Activated naive CD8-positive, alpha-beta T cell (primary cell): ENCODE measurements at regions not wholly inside any gene's neighbourhood (a gene's known extent, or its start where the extent isn't known, plus 50 kb on each side); places are given as distances from the start of the nearest gene placed in this dataset.
"Not testable (repeated sequence)": the region's sequence is repeated elsewhere in the genome, so short reads cannot be mapped to it uniquely, and the experiment has no call there.

Source experiments
- H3K27ac Mint-ChIP-seq: one replicate; pipeline ENCODE4 v1.8.0; 2021; ENCODE audit warnings: mixed read lengths
- H3K27me3 Mint-ChIP-seq: one replicate; pipeline ENCODE4 v1.8.0; 2021; ENCODE audit warnings: mixed read lengths
- H3K36me3 Mint-ChIP-seq: one replicate; pipeline ENCODE4 v1.8.0; 2021; ENCODE audit warnings: mixed read lengths
- H3K4me1 Mint-ChIP-seq: one replicate; pipeline ENCODE4 v1.8.0; 2021; ENCODE audit warnings: low read depth, mixed read lengths
- H3K4me3 Mint-ChIP-seq: one replicate; pipeline ENCODE4 v1.8.0; 2021; ENCODE audit warnings: mild to moderate bottlenecking, mixed read lengths
- H3K9me3 Mint-ChIP-seq: one replicate; pipeline ENCODE4 v1.8.0; 2021; ENCODE audit warnings: low read depth, mixed read lengths

DNA sequence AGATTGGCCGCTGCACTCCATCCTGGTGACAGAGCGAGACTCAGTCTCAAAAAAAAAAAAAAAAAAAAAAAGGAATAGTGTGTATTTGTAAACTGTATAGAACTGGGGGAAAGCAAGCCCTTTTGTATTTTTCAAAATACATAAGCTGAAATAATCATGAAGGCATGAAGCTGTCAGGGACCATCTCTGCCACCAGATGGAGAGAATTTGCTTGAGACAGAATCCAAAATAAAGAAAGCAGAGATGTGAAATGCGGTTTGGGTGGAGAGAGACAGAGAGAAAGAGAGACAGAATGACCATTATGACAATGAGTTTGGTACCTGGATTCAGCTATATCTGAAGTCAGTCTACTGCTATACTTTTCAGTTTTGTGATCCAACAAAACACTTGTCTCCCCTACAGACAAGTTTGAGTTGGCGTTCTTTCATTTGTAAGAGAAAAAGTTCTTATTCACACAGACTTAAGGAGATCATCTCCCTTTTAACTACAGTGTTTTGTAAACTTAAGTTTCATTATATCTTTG is 155.7 kb upstream of the LRIG3 start:
- Mint-ChIP-seq H3K27ac (no peak overlapping the region), H3K4me3 (no peak overlapping the region), H3K9me3 (no peaks in the 10 kb centered on the region), H3K36me3 (no peaks in the 10 kb centered on the region), H3K4me1 (no peaks in the 10 kb centered on the region), H3K27me3 (no peaks in the 10 kb centered on the region)

DNA sequence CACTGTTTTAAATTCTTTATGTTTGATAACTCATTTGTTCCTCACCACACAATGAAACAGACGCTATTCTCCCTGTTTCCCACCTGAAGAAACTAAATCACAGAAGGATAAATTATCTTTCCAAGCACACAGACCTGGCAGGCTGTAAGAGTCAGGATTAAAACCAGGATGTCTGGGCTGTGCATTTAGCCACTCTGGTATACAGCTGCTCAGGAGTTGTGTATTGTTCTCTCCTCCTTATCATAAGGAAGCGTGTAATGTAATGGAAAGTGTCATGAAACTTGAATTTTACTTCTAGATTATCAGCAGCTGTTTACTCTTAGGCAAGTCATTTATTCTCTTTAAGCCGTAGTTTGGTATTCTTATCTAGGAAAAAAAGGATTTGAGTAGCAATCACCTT is 154.8 kb upstream of the LRIG3 start:
- Mint-ChIP-seq H3K36me3 (no peaks in the 10 kb centered on the region), H3K4me3 (no peak overlapping the region), H3K4me1 (no peaks in the 10 kb centered on the region), H3K27me3 (no peaks in the 10 kb centered on the region), H3K27ac (no peak overlapping the region), H3K9me3 (no peaks in the 10 kb centered on the region)

DNA sequence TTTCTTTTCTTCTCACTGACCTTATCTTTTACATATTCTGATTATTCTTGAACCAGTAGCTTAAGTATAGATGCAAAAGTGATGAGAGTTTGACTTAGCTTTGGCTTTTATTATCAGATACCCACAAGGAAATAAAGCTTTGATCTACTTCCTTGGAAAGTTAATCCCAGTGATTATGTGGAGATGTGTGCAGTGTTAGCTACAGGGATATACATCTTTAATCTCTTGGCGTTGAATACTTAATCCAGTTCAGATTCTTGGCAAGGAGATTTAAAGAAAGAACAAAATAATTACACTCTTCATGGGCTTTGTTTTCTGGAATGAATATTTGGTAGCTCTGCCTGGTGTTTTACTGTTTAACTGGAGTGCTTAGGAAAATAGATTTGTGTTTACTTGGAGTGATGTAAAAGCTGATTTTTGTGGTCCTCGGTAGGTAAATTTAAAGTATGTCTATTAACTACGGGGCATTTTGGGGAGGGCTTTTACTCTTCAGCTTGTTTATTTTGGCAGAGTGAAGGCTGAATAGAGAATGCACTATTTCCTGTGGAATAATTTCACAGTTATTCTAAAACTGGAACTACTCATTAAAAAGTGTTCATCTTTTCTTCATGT is 150.1 kb upstream of the LRIG3 start:
- Mint-ChIP-seq H3K27ac (no peak overlapping the region), H3K27me3 (no peaks in the 10 kb centered on the region), H3K4me1 (no peaks in the 10 kb centered on the region), H3K4me3 (no peak overlapping the region), H3K9me3 (no peaks in the 10 kb centered on the region), H3K36me3 (no peaks in the 10 kb centered on the region)

DNA sequence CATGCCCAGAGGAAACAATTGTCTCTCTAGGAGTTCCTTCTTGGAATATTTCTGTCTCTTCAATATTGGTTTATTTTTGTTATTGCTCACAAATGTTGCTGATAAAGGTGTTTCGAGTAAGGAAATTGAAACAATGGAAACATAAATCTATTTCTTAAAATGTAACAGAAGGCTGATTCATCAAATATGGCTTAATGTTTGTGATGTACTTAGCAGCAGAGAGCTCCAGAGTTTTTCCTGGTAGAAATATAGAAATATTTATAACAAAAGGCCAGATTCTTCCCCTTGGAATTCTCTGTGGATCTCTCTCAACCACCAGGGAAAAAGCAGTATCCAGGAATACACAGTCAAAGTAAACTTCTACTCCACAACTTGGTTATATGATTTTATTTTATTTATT is 149.2 kb upstream of the LRIG3 start:
- no peak overlapping the region for H3K27ac Mint-ChIP-seq
- H3K27me3 Mint-ChIP-seq = no peaks in the 10 kb centered on the region
- no peak overlapping the region for H3K4me3 Mint-ChIP-seq
- no peaks in the 10 kb centered on the region for H3K9me3 Mint-ChIP-seq
- H3K36me3 Mint-ChIP-seq = no peaks in the 10 kb centered on the region
- no peaks in the 10 kb centered on the region for H3K4me1 Mint-ChIP-seq

DNA sequence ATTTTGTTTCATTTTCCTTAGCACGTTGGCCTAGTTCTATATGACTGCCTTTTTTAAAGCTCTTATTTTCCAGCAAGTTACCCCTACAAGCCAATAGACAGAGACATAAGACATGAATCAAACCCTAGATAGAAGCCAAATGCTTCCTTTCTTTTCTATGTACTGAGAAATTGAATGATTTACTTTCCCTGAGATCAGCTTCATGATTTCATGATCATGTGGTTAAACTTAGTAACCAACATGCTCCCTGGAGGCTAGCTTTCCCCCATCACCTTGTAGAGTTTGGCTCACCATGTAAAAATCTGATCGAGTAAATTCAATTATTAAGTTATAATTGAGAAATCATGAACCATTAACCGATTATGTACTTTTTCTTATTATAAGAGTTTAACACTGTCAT is 148.1 kb upstream of the LRIG3 start:
- Mint-ChIP-seq H3K27ac (no peak overlapping the region), H3K4me1 (no peaks in the 10 kb centered on the region), H3K4me3 (no peak overlapping the region), H3K27me3 (no peaks in the 10 kb centered on the region), H3K9me3 (no peaks in the 10 kb centered on the region), H3K36me3 (no peaks in the 10 kb centered on the region)

DNA sequence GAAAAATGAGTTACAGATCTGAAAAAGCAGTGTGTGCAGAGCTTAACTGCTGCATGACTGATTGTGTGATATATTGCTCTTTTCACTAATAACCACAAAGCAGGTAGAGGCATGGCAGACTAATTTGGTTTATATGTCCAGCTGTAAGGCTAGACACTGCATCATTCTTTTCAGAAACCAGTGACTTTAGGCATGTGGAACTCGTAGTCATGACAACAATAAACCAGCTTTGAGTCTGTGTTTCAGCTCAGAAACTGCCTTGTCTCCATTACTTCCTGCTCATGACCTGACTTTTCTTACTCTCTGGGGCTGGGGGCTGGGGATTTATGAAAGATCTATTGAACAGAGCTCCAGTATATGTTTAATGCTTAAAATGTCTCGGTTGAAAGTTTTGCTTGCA is 146.8 kb upstream of the LRIG3 start:
- no peaks in the 10 kb centered on the region for H3K27me3 Mint-ChIP-seq
- H3K4me1 Mint-ChIP-seq = no peaks in the 10 kb centered on the region
- H3K36me3 Mint-ChIP-seq = no peaks in the 10 kb centered on the region
- no peak overlapping the region for H3K27ac Mint-ChIP-seq
- no peak overlapping the region for H3K4me3 Mint-ChIP-seq
- H3K9me3 Mint-ChIP-seq = no peaks in the 10 kb centered on the region

DNA sequence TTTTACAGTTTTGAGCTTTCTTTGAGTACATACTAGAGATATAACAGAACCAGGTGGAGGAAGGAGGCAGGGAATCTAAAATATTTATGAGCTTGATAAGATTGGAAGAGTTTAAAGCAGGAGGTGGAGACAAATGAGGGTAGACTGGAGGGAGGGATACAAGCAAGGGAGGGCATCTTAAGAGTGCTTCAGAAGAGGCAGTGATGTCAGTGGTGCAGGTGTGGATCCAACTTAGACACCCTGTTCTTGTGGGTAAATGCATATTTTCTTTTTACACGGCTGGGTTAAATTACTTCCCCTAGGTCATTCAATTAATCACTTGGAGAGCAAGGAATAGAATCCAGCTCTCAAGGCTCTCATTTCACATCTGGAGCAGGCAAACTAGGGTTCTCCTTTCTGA is 146.1 kb upstream of the LRIG3 start:
- Mint-ChIP-seq H3K36me3 (no peaks in the 10 kb centered on the region), H3K9me3 (no peaks in the 10 kb centered on the region), H3K27ac (no peak overlapping the region), H3K27me3 (no peaks in the 10 kb centered on the region), H3K4me3 (no peak overlapping the region), H3K4me1 (no peaks in the 10 kb centered on the region)

DNA sequence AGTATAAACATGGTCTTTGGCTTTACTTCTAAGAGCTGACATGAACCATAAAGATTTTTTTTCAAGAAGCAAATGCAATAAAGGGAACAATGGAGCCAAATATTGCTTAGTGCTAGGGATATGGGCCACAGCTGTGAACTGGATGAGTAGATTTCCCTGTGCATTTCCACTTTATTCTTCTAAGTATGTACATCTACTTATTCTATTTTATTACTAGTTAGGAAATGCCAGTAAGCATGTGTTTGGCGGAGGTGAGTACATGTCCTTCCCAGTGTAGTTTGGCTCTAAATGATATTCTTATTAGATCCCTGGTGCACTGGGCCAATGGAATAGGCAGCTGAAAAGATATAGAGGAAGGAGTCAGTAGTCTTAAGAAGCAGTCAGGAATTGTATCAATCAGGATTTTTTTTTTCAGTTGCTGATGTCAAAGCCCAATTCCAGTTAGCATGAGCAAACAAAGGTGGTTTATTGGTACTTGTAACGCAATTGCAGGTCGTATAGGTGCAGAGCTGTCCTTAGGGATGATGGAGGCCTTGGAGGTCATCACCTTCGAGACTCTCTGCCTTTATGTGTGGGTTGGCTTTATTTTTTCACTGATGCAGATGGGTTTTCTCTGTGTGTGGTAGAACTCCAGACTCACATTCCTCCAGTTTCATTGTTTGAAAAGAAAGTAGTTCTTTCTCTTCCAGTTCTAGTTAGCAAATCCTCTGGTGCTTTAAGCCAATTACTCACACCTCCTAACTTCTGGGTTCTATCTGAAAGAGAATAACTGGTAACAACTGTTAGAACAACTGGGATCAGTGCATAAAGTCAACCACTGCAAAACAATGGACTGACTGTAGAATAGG is 139.0 kb upstream of the LRIG3 start:
- H3K27ac Mint-ChIP-seq = no peak overlapping the region
- no peaks in the 10 kb centered on the region for H3K9me3 Mint-ChIP-seq
- no peaks in the 10 kb centered on the region for H3K36me3 Mint-ChIP-seq
- H3K27me3 Mint-ChIP-seq = no peaks in the 10 kb centered on the region
- H3K4me1 Mint-ChIP-seq = no peaks in the 10 kb centered on the region
- H3K4me3 Mint-ChIP-seq = no peak overlapping the region

DNA sequence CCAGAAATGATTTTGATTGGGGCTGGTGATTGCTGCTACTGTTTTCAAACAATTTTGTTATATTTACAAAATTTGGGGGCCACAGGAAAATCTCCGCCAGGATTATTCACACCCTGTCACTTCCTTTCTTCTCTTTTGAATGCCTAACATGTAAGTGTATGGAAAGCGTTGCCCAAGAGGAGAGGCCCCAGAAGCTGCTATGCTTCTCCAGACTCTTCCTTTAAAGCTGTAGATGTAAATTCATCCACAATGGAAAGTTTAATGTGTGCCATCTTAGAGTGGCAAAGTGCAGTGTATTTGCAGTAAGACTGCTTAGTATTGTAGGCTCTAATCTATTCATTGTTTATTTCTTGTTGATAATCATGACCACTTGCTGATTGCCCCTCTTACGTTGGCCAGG is 136.7 kb upstream of the LRIG3 start:
- Mint-ChIP-seq H3K4me3 (no peak overlapping the region), H3K27ac (no peak overlapping the region), H3K36me3 (no peaks in the 10 kb centered on the region), H3K4me1 (no peaks in the 10 kb centered on the region), H3K9me3 (no peaks in the 10 kb centered on the region), H3K27me3 (no peaks in the 10 kb centered on the region)

DNA sequence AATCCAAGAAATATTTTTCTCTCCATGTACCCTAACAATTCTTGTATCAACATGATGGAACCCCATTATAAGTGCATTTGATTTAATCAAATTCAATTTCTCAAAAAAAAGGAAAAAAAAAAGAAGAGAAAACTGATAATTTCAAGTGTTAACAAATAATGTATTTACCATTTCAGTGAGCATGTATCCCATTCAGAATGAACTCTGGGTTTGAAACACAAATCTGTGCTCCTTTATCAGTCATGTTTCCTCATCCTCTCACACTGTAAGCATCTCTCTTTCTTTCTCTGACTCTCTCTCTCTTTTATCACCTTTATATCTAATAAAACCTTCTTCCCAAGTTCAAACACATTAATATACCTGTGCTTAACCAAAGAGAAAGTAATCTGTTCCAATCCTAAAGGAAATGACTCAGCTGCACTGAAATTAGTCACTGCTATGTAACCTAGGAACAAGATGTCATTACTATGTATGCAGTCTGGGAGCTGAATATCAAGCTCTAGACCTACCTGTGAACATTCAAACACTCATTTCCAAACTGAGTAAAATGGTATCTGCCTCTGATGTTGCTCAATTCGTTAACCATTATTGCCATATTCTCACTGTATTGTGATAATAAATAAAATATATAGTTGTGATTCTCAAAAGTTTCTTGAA is 135.0 kb upstream of the LRIG3 start:
- Mint-ChIP-seq H3K4me1 (no peaks in the 10 kb centered on the region), H3K9me3 (no peaks in the 10 kb centered on the region), H3K36me3 (no peaks in the 10 kb centered on the region), H3K27me3 (peaks cover 2% of the 10 kb centered on the region), H3K27ac (no peak overlapping the region), H3K4me3 (no peak overlapping the region)

DNA sequence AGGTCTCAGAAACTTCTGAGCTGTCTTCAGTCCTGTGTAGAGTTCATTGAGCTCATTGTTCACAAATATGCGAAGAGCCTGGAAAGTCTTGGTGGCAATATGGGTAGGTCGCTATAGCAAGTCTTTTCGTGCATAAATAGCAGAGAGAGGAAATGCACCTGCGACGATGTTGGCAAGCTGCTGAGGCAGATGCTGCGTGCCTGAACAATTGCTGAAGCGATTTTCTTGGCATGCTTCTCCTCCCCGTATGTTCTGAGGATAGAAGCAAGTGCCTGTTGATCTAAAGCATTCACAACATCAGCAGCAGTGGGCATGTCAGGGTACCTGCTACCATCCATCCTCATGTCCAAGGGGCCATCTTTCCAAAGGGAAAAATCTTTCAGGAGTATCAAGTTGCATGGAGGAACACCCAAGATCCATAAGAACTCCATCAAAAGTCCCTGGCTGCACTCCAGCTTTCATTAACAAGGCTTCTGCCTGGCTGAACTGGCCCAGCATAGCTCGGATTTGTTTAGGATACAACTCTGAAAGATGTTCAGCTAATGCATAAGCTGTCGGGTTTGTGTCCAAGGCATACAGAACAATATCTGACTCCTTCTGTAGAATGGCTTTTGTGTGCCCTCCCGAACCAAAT is 133.1 kb upstream of the LRIG3 start:
- H3K27me3 Mint-ChIP-seq, H3K27ac Mint-ChIP-seq, H3K36me3 Mint-ChIP-seq, H3K4me1 Mint-ChIP-seq, H3K4me3 Mint-ChIP-seq, H3K9me3 Mint-ChIP-seq: not testable (repeated sequence)

DNA sequence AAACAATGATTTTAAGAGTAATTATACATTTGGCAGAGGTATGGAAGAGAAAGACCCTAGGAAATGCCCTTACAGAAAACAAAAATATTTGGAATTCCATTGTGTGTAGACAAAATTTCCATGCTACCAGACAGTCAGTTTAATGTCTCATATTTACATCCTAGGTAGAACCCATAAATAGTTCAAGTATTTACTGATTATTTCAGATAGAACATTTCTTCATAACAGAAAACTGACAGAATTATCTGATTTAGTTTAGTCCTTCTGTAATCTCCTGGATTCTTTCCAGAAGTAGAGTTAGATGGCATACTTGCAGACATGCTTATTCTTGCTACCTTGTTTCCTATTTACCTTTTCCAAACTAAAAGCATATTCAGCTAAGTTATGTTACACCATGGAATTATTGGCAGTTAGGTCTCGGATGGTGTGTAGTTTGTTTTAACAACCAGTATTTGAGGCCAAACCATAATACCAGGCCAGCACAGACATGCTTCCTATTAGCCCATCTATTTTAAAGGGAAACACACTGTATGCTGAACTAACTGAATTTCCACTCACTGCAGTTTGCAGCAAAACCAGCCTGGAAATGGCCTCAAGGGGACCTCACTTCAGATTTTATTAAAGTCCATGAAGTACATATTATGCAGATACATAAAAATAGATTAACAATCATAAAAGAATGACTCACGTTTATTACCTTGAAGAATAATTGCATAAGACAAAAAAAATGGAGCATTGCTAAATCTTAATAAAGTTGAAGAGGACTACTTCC is 126.6 kb upstream of the LRIG3 start:
- Mint-ChIP-seq H3K27ac (no peak overlapping the region), H3K36me3 (no peaks in the 10 kb centered on the region), H3K4me3 (no peak overlapping the region), H3K4me1 (no peaks in the 10 kb centered on the region), H3K9me3 (no peaks in the 10 kb centered on the region), H3K27me3 (peaks cover 2% of the 10 kb centered on the region)

DNA sequence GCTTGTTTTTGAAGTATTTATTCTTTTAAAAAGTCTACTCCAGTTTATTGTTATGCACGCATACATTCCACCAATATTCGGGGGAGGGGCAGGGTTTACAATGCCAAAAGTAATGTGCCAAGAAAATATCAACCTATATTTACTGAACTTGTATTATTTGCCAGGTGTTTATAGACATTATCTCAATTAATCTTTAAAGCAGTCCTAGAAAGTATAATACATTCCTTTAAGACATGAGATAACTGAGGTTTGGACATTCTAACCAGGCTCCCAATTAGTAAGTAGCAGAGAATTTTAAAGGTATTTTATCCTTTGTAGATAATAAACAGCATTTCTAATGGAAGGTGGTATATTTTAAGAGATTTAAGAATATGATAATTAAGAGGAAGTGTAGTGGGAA is 124.5 kb upstream of the LRIG3 start:
- Mint-ChIP-seq H3K9me3 (no peaks in the 10 kb centered on the region), H3K27me3 (no peaks in the 10 kb centered on the region), H3K36me3 (no peaks in the 10 kb centered on the region), H3K4me1 (no peaks in the 10 kb centered on the region), H3K27ac (no peak overlapping the region), H3K4me3 (no peak overlapping the region)

DNA sequence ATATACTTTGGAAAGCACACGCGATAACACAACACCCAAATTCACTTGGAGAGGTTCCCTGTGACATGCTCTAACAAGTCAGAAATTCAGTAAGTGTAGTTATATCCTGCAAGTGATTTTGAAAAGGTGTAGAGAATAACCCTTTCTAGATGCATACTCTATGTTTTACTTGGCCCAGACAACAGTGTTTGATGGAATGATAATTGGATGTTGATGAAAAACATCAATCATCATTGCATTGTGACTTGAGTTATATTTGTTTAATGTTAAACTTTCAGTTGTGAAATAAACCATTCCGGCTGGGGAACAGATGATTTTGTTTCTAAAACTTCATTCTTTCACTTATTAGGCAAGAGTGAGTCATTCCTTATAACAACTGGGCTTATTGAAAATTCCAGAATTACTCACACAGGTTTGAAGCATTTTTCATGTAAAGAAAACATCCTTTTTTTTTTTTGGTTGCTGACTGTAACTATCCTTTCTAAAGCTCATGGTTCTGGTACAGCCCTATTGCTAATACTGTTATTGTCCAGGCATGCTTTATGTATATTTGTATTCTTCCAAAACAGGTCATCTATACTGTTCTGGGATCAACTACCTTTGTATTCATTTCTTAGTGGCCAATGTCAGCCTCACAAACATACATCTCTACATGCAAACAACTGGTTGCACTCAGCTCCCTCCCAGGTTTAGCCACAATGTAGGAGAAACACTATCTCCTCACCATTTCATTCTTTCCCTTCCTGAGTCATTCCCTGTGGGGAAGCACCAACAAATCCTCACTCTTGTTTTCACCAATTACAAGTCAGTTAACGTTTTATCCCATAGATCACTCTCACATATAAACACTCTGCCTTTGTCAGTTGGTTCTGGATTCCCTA is 121.2 kb upstream of the LRIG3 start:
- Mint-ChIP-seq H3K9me3 (no peaks in the 10 kb centered on the region), H3K4me1 (no peaks in the 10 kb centered on the region), H3K4me3 (no peak overlapping the region), H3K27me3 (no peaks in the 10 kb centered on the region), H3K36me3 (no peaks in the 10 kb centered on the region), H3K27ac (no peak overlapping the region)
